B cell (primary cell): ENCODE measurements at regions not wholly inside any gene's neighbourhood (a gene's known extent, or its start where the extent isn't known, plus 50 kb on each side); places are given as distances from the start of the nearest gene placed in this dataset.

Source experiments
- EZH2 ChIP-seq: IDR thresholded peaks from 2 replicates; pipeline ENCODE4 v1.6.1; 2012; ENCODE audit warnings: borderline replicate concordance, low read depth, mild to moderate bottlenecking, moderate library complexity, low read length; ENCODE audit not compliant: insufficient read depth, poor library complexity, severe bottlenecking
- TF ChIP-seq, protein P1 (sequence below): fragments of 200-600 bp; IDR thresholded peaks from one replicate; pipeline ENCODE4 v1.8.0; 2022; ENCODE audit warnings: antibody characterized with exemption, mild to moderate bottlenecking

DNA sequence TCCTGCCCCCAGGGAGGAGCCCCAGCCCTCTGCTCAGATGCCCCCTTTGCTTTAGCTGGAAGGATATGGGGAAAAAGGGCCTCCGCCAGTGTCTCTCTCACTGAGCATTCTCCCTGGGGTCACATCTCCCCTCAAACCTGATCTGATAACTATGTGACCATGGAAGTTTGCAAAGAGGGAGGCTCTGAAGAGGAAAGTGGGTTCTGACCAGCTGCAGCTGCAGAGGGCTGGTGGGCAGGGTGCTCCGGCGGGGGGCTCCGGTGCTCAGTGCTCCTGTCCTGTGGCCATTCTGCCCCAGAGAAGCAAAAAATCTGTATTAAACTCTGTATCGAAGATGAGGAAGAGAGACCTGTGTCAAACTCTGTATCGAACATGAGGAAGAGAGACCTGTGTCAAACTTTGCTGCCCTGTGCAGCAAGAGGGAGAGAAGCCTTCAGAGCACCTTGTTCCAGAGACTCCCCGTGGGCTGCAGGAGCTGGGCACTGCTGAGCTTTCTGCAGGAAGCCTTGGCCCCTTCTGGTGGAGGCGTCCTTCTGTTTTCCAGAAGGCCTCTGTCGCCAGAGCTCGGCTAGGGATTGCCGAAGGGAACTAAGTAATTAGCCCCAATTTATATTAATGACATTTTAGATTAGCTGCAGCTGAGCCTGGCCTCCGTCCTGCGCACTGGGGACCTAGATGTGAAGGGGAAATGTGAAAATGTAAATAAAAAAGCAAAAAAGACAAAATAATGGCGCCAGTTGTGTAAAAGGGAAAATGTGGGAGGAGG, 186.2 kb upstream of the C1orf174 start:
- TF ChIP-seq EZH2 = no peak
- TF ChIP-seq, protein P1, sequence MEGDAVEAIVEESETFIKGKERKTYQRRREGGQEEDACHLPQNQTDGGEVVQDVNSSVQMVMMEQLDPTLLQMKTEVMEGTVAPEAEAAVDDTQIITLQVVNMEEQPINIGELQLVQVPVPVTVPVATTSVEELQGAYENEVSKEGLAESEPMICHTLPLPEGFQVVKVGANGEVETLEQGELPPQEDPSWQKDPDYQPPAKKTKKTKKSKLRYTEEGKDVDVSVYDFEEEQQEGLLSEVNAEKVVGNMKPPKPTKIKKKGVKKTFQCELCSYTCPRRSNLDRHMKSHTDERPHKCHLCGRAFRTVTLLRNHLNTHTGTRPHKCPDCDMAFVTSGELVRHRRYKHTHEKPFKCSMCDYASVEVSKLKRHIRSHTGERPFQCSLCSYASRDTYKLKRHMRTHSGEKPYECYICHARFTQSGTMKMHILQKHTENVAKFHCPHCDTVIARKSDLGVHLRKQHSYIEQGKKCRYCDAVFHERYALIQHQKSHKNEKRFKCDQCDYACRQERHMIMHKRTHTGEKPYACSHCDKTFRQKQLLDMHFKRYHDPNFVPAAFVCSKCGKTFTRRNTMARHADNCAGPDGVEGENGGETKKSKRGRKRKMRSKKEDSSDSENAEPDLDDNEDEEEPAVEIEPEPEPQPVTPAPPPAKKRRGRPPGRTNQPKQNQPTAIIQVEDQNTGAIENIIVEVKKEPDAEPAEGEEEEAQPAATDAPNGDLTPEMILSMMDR = no peak
